K562 (cell line): ENCODE measurements at regions not wholly inside any gene's neighbourhood (a gene's known extent, or its start where the extent isn't known, plus 50 kb on each side); places are given as distances from the start of the nearest gene placed in this dataset.

Source experiments
- ATAC-seq: fragments of 200-7000 bp; cut with Tn5 transposase; 3 replicates; pipeline ENCODE4 v1.9.1; 2020; ENCODE audit warnings: moderate library complexity
- BruUV-seq: library from RNA; stranded (reverse); fragments of 400-500 nt; replicated peaks from 2 replicates; lab custom pipeline; 2021; lab: Mats Ljungman, UMichigan
- CTCF ChIA-PET: fragments of 300-600 bp; formaldehyde crosslinking; extraction: SDS; loops from one replicate; lab custom pipeline; 2021; ENCODE audit warnings: low intra/inter-chr PET ratio; lab: Yijun Ruan, JAX
- POLR2A ChIA-PET: fragments of 300-600, 350-650 bp; sonication (Branson Sonifier 250); formaldehyde crosslinking; extraction: SDS; loops from one replicate; lab custom pipeline; 2021; ENCODE audit warnings: antibody characterized with exemption, inconsistent platforms; lab: Yijun Ruan, JAX
- DNase-seq, 4 experiments: peaks; one replicate each; pipeline versions ENCODE4 v3.0.0 to v3.0.0-alpha.2; 2011 to 2018; ENCODE audit warnings: low spot score in 3 of 4, mixed read lengths in 3 of 4; ENCODE audit errors: extremely low read depth in 1 of 4
- FAIRE-seq: peaks from 2 replicates; lab custom pipeline; 2011; peaks lifted over from hg19 to GRCh38; lab: Jason Lieb, UNC
- H2AFZ ChIP-seq: 2 replicates; pipeline ENCODE4 v1.6.0; 2011; ENCODE audit warnings: low read depth, low read length, control low read depth, inconsistent platforms
- H3K27ac ChIP-seq: fragments of 200-600 bp; 3 replicates; pipeline ENCODE4 v1.8.0; 2011; ENCODE audit warnings: low read depth, mild to moderate bottlenecking, control low read depth, inconsistent platforms, low read length, moderate library complexity, mixed read lengths; ENCODE audit errors: extremely low read depth
- H3K27me3 ChIP-seq, 2 experiments: fragments of 300-600 bp in 1 of 2; 2 replicates in 1 of 2; 3 replicates in 1 of 2; pipeline versions ENCODE4 v1.6.0 to v1.8.0; 2011; ENCODE audit warnings: inconsistent platforms in 2 of 2, low read length in 2 of 2, mild to moderate bottlenecking in 1 of 2, mixed read lengths in 1 of 2, moderate library complexity in 1 of 2; ENCODE audit not compliant: control insufficient read depth in 2 of 2, insufficient read depth in 2 of 2
- H3K36me3 ChIP-seq: fragments of 300-600 bp; 3 replicates; pipeline ENCODE4 v1.8.0; 2011; ENCODE audit warnings: mild to moderate bottlenecking, low read length, inconsistent platforms; ENCODE audit not compliant: control insufficient read depth, insufficient read depth
- H3K4me1 ChIP-seq, 2 experiments: fragments of 200-600 bp in 1 of 2; replicated peaks in 1 of 2; 2 replicates in 1 of 2; 3 replicates in 1 of 2; pipeline versions ENCODE4 v1.5.1 to v1.8.0; 2011; ENCODE audit warnings: inconsistent platforms in 2 of 2, low read length in 2 of 2, mild to moderate bottlenecking in 1 of 2, mixed read lengths in 1 of 2, moderate library complexity in 1 of 2; ENCODE audit not compliant: control insufficient read depth in 2 of 2, insufficient read depth in 2 of 2
- H3K4me2 ChIP-seq: 2 replicates; pipeline ENCODE4 v1.6.1; 2011; ENCODE audit warnings: low read length, control low read depth, inconsistent platforms, mixed read lengths; ENCODE audit not compliant: insufficient read depth
- H3K4me3 ChIP-seq: fragments of 200-600 bp; sonication (generic), shearing (Covaris generic); 2 replicates; pipeline ENCODE4 v1.5.1; 2016; ENCODE audit warnings: control low read depth, inconsistent platforms
- H3K79me2 ChIP-seq: fragments of 200-600 bp; 3 replicates; pipeline ENCODE4 v1.8.0; 2011; ENCODE audit warnings: low read length, inconsistent platforms; ENCODE audit not compliant: control insufficient read depth, insufficient read depth
- H3K9ac ChIP-seq, 2 experiments: 2 replicates each; pipeline versions ENCODE4 v1.6.0 to v1.6.1; 2011; ENCODE audit warnings: low read depth in 2 of 2, low read length in 2 of 2, control low read depth in 1 of 2, inconsistent platforms in 1 of 2, mild to moderate bottlenecking in 1 of 2, mixed read lengths in 1 of 2; ENCODE audit not compliant: insufficient read depth in 1 of 2
- H3K9me1 ChIP-seq: one replicate; pipeline ENCODE4 v1.6.0; 2011; ENCODE audit warnings: inconsistent platforms, mild to moderate bottlenecking, low read length, moderate library complexity; ENCODE audit not compliant: control insufficient read depth, insufficient read depth
- H3K9me3 ChIP-seq: replicated peaks from 2 replicates; pipeline ENCODE4 v1.5.1; 2011; ENCODE audit warnings: low read depth, low read length, inconsistent platforms; ENCODE audit not compliant: control insufficient read depth, insufficient read depth
- H4K20me1 ChIP-seq: replicated peaks from 2 replicates; pipeline ENCODE4 v1.6.1; 2011; ENCODE audit warnings: low read length, inconsistent platforms, mixed read lengths; ENCODE audit not compliant: control insufficient read depth, insufficient read depth
- CEBPB ChIP-seq: fragments of 450-650 bp; IDR thresholded peaks from 2 replicates; pipeline ENCODE4 v1.6.1; 2016; ENCODE audit warnings: missing genetic modification characterization, missing compliant biosample characterization
- E2F3 ChIP-seq: fragments of 250-450 bp; sonication (Bioruptor Pico); IDR thresholded peaks from 2 replicates; pipeline ENCODE4 v1.4.0; 2020; ENCODE audit warnings: mild to moderate bottlenecking
- FUS ChIP-seq: fragments of 200-400 bp; formaldehyde crosslinking; optimal IDR thresholded peaks from 2 replicates; pipeline ENCODE3; 2017; ENCODE audit warnings: low read depth, low read length
- GTF2A2 ChIP-seq: IDR thresholded peaks from 2 replicates; pipeline ENCODE4 v1.6.1; 2016; ENCODE audit warnings: mild to moderate bottlenecking, missing genetic modification characterization, missing compliant biosample characterization
- HBP1 ChIP-seq: fragments of 450-650 bp; formaldehyde crosslinking; IDR thresholded peaks from 2 replicates; pipeline ENCODE4 v1.4.0; 2022; ENCODE audit warnings: missing genetic modification characterization
- PTTG1 ChIP-seq: fragments of 450-650 bp; IDR thresholded peaks from 2 replicates; pipeline ENCODE4 v1.6.1; 2016; ENCODE audit warnings: low read depth, mild to moderate bottlenecking, missing genetic modification characterization, missing compliant biosample characterization
- RBM15 ChIP-seq: fragments of 200-400 bp; formaldehyde crosslinking; IDR thresholded peaks from 2 replicates; pipeline ENCODE4 v1.6.1; 2018; ENCODE audit warnings: mild to moderate bottlenecking, low read length, moderate library complexity; ENCODE audit not compliant: insufficient read depth
- SIN3A ChIP-seq, 2 experiments: fragments of 150-350 bp in 1 of 2; IDR thresholded peaks; 2 replicates each; pipeline ENCODE4 v1.6.1; 2011 to 2016; ENCODE audit warnings: borderline replicate concordance in 2 of 2, low read depth in 2 of 2, low read length in 2 of 2, mild to moderate bottlenecking in 2 of 2, moderate library complexity in 2 of 2; ENCODE audit not compliant: control insufficient read depth in 1 of 2
- STAT5B ChIP-seq: fragments of 250-450 bp; sonication (Bioruptor Pico); IDR thresholded peaks from 2 replicates; pipeline ENCODE4 v1.8.0; 2021; ENCODE audit warnings: mild to moderate bottlenecking, inconsistent platforms
- STAT6 ChIP-seq: sonication (generic); formaldehyde crosslinking; IDR thresholded peaks from 2 replicates; pipeline ENCODE4 v1.8.1; 2023; ENCODE audit warnings: mild to moderate bottlenecking, missing genetic modification reagents
- ZBTB1 ChIP-seq: sonication (generic); formaldehyde crosslinking; IDR thresholded peaks from 2 replicates; pipeline ENCODE4 v1.8.1; 2023; ENCODE audit warnings: missing genetic modification reagents, low read depth, mild to moderate bottlenecking, borderline replicate concordance
- ZBTB34 ChIP-seq: fragments of 250-450 bp; sonication (Bioruptor Pico); IDR thresholded peaks from 2 replicates; pipeline ENCODE4 v1.8.0; 2021; ENCODE audit warnings: mild to moderate bottlenecking, moderate library complexity
- ZEB2 ChIP-seq: fragments of 450-650 bp; IDR thresholded peaks from 2 replicates; pipeline ENCODE4 v1.6.1; 2016
- ZNF263 ChIP-seq: sonication (generic); formaldehyde crosslinking; IDR thresholded peaks from 2 replicates; pipeline ENCODE4 v1.8.0; 2022; ENCODE audit warnings: mild to moderate bottlenecking, missing genetic modification reagents, borderline replicate concordance
- ZNF280A ChIP-seq: fragments of 450-650 bp; IDR thresholded peaks from 2 replicates; pipeline ENCODE4 v1.6.1; 2018; ENCODE audit warnings: mild to moderate bottlenecking, low read depth; ENCODE audit not compliant: partially characterized antibody
- WGBS: fragments of 100-300 bp; shearing (Covaris generic); methylation state at CpG from one replicate; pipeline ENCODE4 v1.1.6; 2016; ENCODE audit warnings: low coverage, mixed read lengths; ENCODE audit not compliant: insufficient coverage; ENCODE audit errors: missing lambda C conversion rate; 5-methylcytosine and 5-hydroxymethylcytosine counted together
- in situ Hi-C: fragments of 300-500 bp; cut with MboI; formaldehyde crosslinking; loops from 4 replicates; pipeline ENCODE4 v1.15.0; 2018; ENCODE audit warnings: inconsistent platforms, mixed read lengths
- intact Hi-C: fragments of 100-400 bp; cut with micrococcal nuclease; formaldehyde crosslinking; loops from 2 replicates; pipeline ENCODE4 v1.14.2; 2022

GRCh38 chr11:128398517-128399250 lies 188.7 kb downstream of the ETS1 start:
- Histone ChIP-seq H3K27me3 (no peaks in the 10 kb centered on the region), H3K79me2 (no peaks in the 10 kb centered on the region), H3K27ac (no peak overlapping the region), H3K36me3 (no peaks in the 10 kb centered on the region), H3K4me2 (no peak overlapping the region), H3K9me3 (no peaks in the 10 kb centered on the region), H3K9ac (no peak overlapping the region), H3K4me1 (no peaks in the 10 kb centered on the region), H3K4me3 (no peak overlapping the region), H3K9me1 (no peaks in the 10 kb centered on the region), H2AFZ (no peak overlapping the region), H4K20me1 (no peaks in the 10 kb centered on the region)
- POLR2A ChIA-PET: no interaction called here
- no TSS peak for BruUV-seq
- intact Hi-C loops: no loop called here
- ATAC-seq (no peak), DNase-seq (no peak), FAIRE-seq (no peak)
- CTCF ChIA-PET: no interaction called here
- in situ Hi-C loops: no loop called here
- 0% methylated on average over 2 of the region's 2 CpGs for WGBS
- TF ChIP-seq ZNF280A: no peak
- no peak for TF ChIP-seq ZEB2
- no peak for TF ChIP-seq ZBTB34 (CRISPR knock-in tag)
- TF ChIP-seq GTF2A2: no peak
- TF ChIP-seq E2F3 (CRISPR knock-in tag): no peak
- no peak for TF ChIP-seq PTTG1 (tag)
- no peak for TF ChIP-seq SIN3A (IDR thresholded peaks at IDR 0.05; ENCODE audit: borderline replicate concordance in 2 of 2, control insufficient read depth in 1 of 2, low read depth in 2 of 2, low read length in 2 of 2)
- TF ChIP-seq ZBTB1 (CRISPR knock-in tag): no peak
- no peak for TF ChIP-seq FUS
- TF ChIP-seq HBP1 (CRISPR knock-in tag): no peak
- no peak for TF ChIP-seq ZNF263 (CRISPR knock-in tag)
- no peak for TF ChIP-seq CEBPB (tag)
- TF ChIP-seq RBM15: no peak
- no peak for TF ChIP-seq STAT5B (CRISPR knock-in tag)
- no peak for TF ChIP-seq STAT6 (CRISPR knock-in tag)
